Ishikawa (cell line): ENCODE measurements at regions not wholly inside any gene's neighbourhood (a gene's known extent, or its start where the extent isn't known, plus 50 kb on each side); places are given as distances from the start of the nearest gene placed in this dataset.
A peak's percentile ranks its signal among the peaks of the same experiment; 100 is the strongest.

Experiments
- CEBPB ChIP-seq: IDR thresholded peaks from 2 replicates; pipeline ENCODE4 v1.6.1; 2012
- CREB1 ChIP-seq: IDR thresholded peaks from 2 replicates; pipeline ENCODE4 v1.6.1; 2012; ENCODE audit warnings: low read depth
- EGR1 ChIP-seq: IDR thresholded peaks from 2 replicates; pipeline ENCODE4 v1.6.1; 2012
- EP300 ChIP-seq: IDR thresholded peaks from 2 replicates; pipeline ENCODE4 v1.6.1; 2012; ENCODE audit warnings: borderline replicate concordance
- FOXM1 ChIP-seq: IDR thresholded peaks from 2 replicates; pipeline ENCODE4 v1.6.1; 2012; ENCODE audit warnings: low read depth, borderline replicate concordance
- MAX ChIP-seq: IDR thresholded peaks from 2 replicates; pipeline ENCODE4 v1.6.1; 2012
- NFIC ChIP-seq: IDR thresholded peaks from 2 replicates; pipeline ENCODE4 v1.6.1; 2012
- RAD21 ChIP-seq: IDR thresholded peaks from 2 replicates; pipeline ENCODE4 v1.6.1; 2012; ENCODE audit warnings: low read depth
- REST ChIP-seq: IDR thresholded peaks from 2 replicates; pipeline ENCODE4 v1.6.1; 2012; ENCODE audit warnings: low read depth, mild to moderate bottlenecking
- TAF1 ChIP-seq: IDR thresholded peaks from 2 replicates; pipeline ENCODE4 v1.6.1; 2012; ENCODE audit warnings: low read depth, mild to moderate bottlenecking
- TCF12 ChIP-seq: IDR thresholded peaks from 2 replicates; pipeline ENCODE4 v1.6.1; 2012; ENCODE audit warnings: low read depth
- TEAD4 ChIP-seq: IDR thresholded peaks from 2 replicates; pipeline ENCODE4 v1.6.1; 2012
- USF1 ChIP-seq: IDR thresholded peaks from 2 replicates; pipeline ENCODE4 v1.6.1; 2012
- YY1 ChIP-seq: IDR thresholded peaks from 2 replicates; pipeline ENCODE4 v1.6.1; 2012; ENCODE audit warnings: low read depth
- ZBTB7A ChIP-seq: IDR thresholded peaks from 2 replicates; pipeline ENCODE4 v1.6.1; 2012; ENCODE audit warnings: low read depth

- TF ChIP-seq RAD21 (no peak), TAF1 (no peak), YY1 (no peak), NFIC (no peak), REST (no peak), EGR1 (no peak), CREB1 (no peak), USF1 (no peak), TCF12 (no peak), FOXM1 (no peak), MAX (no peak), CEBPB (no peak), ZBTB7A (no peak), EP300 (no peak)
Observed at GRCh38 chr7:55641811-55642210, 69.5 kb upstream of the VOPP1 start.

GRCh38 chr7:55641273-55641691 is 69.0 kb upstream of the VOPP1 start:
- TF ChIP-seq RAD21 (peak; percentile 99), REST (no peak)

- TF ChIP-seq USF1 (no peak), EGR1 (no peak), EP300 (no peak), CEBPB (no peak), ZBTB7A (no peak), RAD21 (no peak), MAX (no peak), TAF1 (no peak)
Observed at GRCh38 chr7:55639640-55640039, 67.3 kb upstream of the VOPP1 start.

- TF ChIP-seq TCF12 (no peak), USF1 (no peak), FOXM1 (no peak), CEBPB (no peak), EP300 (no peak), ZBTB7A (no peak), NFIC (no peak), EGR1 (no peak), TEAD4 (no peak), MAX (no peak), CREB1 (no peak), YY1 (no peak)
Observed at GRCh38 chr7:55629051-55629677, 56.9 kb upstream of the VOPP1 start.

GRCh38 chr7:55624813-55625212 is 52.5 kb upstream of the VOPP1 start:
- TF ChIP-seq YY1 (no peak), MAX (no peak), FOXM1 (no peak), TCF12 (no peak), USF1 (no peak), ZBTB7A (no peak)
